ENCODE measurements at regions not wholly inside any gene's neighbourhood (a gene's known extent, or its start where the extent isn't known, plus 50 kb on each side); places are given as distances from the start of the nearest gene placed in this dataset.

GRCh38 chr5:74020503-74020902 is 394.5 kb downstream of the ARHGEF28 start:
- intact Hi-C loops (cut with micrococcal nuclease) = no loop called here
- Histone ChIP-seq H3K79me2 (ENCODE audit: control insufficient read depth, insufficient read depth, low read length) (no peaks in the 10 kb centered on the region), H3K36me3 (ENCODE audit: control insufficient read depth in 2 of 2, extremely low read depth in 1 of 2, insufficient read depth in 2 of 2, low read length in 2 of 2) (no peaks in the 10 kb centered on the region), H3K4me1 (ENCODE audit: control insufficient read depth, extremely low read depth, insufficient read depth, low read length) (no peaks in the 10 kb centered on the region), H3K9me3 (replicated peaks; ENCODE audit: control insufficient read depth, insufficient read depth, low read length) (no peaks in the 10 kb centered on the region), H3K27ac (ENCODE audit: insufficient read depth, low read depth, low read length) (no peak overlapping the region), H3K9me1 (replicated peaks; ENCODE audit: control insufficient read depth, extremely low read depth, insufficient read depth, low read length) (no peaks in the 10 kb centered on the region), H2AFZ (ENCODE audit: low read depth, low read length) (no peak overlapping the region), H3K27me3 (ENCODE audit: control insufficient read depth in 2 of 2, insufficient read depth in 2 of 2, low read length in 2 of 2) (peaks cover 7 to 19% of the 10 kb centered on the region in 2 experiments), H3K4me3 (replicated peaks in 1 of 3; ENCODE audit: insufficient read depth in 1 of 3, low read depth in 1 of 3, low read length in 3 of 3) (no peak overlapping the region), H3K4me2 (ENCODE audit: insufficient read depth, low read length) (no peak overlapping the region), H4K20me1 (replicated peaks; ENCODE audit: control insufficient read depth, extremely low read depth, insufficient read depth, low read length) (no peaks in the 10 kb centered on the region), H3K9ac (replicated peaks; ENCODE audit: extremely low read depth, insufficient read depth, low read length) (no peak overlapping the region)
- TF ChIP-seq JUN (IDR thresholded peaks at IDR 0.05; ENCODE audit: borderline replicate concordance, insufficient read depth, insufficient read length, low read depth) (no peak), MAX (IDR thresholded peaks at IDR 0.05; ENCODE audit: insufficient read depth, insufficient read length) (no peak), POLR2AphosphoS5 (IDR thresholded peaks at IDR 0.05; ENCODE audit: insufficient read depth, low read depth, low read length) (no peak), POLR2A (IDR thresholded peaks at IDR 0.05; ENCODE audit: low read depth, low read length) (no peak), GATA2 (IDR thresholded peaks at IDR 0.05; ENCODE audit: insufficient read depth, insufficient read length, low read depth, low read length) (no peak), EZH2 (IDR thresholded peaks at IDR 0.05; ENCODE audit: borderline replicate concordance, low read depth, low read length, severe bottlenecking) (no peak), FOS (IDR thresholded peaks at IDR 0.05; ENCODE audit: borderline replicate concordance, insufficient read depth, low read length) (no peak), MYC (IDR thresholded peaks at IDR 0.05; ENCODE audit: low read depth, low read length) (no peak), CTCF (IDR thresholded peaks at IDR 0.05; ENCODE audit: extremely low read depth in 1 of 2, insufficient read depth in 1 of 2, low read depth in 1 of 2, low read length in 2 of 2) (no peak)
- no peak for DNase-seq (ENCODE audit: low read depth, low spot score)
- FAIRE-seq = no peak
- no TSS peak for BruUV-seq (replicated peaks)
- ChIA-PET CTCF (interaction anchor here (1.0 to 1.6 kb wide), 2 partner anchors 14 to 39 kb away, joined by 3 read pairs; no protein-coding TSS in a partner anchor), POLR2A (no interaction called here)
- dilution Hi-C loops (cut with MboI; ENCODE audit: extremely low pct_ligation_motif_present, low sequenced_read_pairs) = no loop called here

All from endothelial cell of umbilical vein (primary cell).